Hematopoietic multipotent progenitor cell treated with erythropoietin and hydrocortisone succinate and interleukin-3 and kit ligand, for 4 days (in vitro differentiated cells): ENCODE measurements at regions not wholly inside any gene's neighbourhood (a gene's known extent, or its start where the extent isn't known, plus 50 kb on each side); places are given as distances from the start of the nearest gene placed in this dataset.
"Not testable (repeated sequence)": the region's sequence is repeated elsewhere in the genome, so short reads cannot be mapped to it uniquely, and the experiment has no call there.

Experiments used
- DNase-seq: peaks from one replicate; pipeline ENCODE4 v3.0.0-alpha.2; 2015

GRCh38 chr3:152720951-152721718, 113.8 kb upstream of the P2RY1 start:
- no peak for DNase-seq

- no peak for DNase-seq
Measured at GRCh38 chr3:152724270-152724669, 110.7 kb upstream of the P2RY1 start.

- DNase-seq: no peak
Measured at GRCh38 chr3:152728231-152728980, 106.5 kb upstream of the P2RY1 start.

DNA sequence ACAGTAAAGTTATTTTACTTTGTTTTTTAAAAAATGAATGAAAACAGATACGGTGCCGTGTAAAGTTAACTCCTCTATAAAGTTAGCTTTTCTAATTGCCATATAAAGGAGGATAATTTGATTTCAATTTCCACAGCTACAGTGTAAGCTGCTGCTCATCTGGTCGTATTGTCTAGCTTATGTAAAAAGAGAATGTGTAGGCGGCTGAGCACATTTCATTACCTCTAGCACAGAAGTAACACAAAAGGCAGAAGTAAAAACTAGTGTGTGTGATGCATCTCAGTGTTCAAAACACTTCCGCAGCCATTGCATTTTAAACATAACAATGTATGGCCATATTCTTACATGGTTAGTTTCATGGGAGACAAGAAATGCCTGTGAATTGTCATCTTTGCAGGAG, 105.0 kb upstream of the P2RY1 start:
- DNase-seq: no peak

DNA sequence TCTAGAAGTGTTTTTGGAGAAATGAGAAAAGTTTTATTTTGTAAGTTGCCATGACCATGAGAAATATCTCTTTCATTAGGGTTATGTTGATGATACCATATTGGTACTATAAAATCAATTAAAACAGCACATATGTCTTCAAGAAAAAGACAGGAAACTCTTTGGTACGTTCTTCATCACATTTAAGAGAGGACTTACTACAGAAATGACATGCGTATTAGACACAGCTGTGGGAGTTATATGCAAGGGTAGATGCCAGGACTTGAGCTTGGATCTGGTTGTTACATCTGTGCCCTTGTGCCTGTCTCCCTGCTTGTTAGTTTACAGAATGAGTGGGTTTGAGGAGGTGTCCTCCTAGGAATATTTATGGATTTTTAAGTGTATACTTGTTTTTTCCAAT, 103.4 kb upstream of the P2RY1 start:
- no peak for DNase-seq

DNA sequence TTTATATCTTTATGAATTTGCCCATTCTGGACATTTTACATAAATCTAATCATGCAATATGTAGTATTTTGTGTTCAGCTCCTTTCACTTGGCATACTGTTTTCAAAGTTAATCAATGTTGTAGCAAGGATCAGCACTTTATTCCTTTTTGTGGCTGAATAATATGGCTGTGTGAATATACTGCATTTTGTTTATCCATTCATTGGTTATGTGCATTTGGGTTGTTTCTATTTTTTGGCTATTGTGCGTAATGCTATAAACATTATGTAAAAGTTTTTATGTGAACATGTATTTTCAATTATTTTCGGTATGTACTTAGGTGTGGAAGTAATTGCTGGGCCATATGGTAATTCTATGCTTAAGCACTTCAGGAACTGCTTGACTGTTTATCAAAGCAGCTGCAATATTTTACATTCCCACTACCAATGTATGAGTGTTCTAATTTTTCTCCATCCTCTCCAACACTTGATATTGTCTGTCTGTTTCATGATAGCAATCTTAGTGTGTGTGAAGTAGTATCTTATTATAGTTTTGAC, 101.3 kb upstream of the P2RY1 start:
- DNase-seq: no peak

GRCh38 chr3:152737021-152737908, 97.7 kb upstream of the P2RY1 start:
- DNase-seq: peak; percentile 36

- peak; percentile 63 for DNase-seq
Measured at GRCh38 chr3:152738656-152739055, 96.3 kb upstream of the P2RY1 start.

DNA sequence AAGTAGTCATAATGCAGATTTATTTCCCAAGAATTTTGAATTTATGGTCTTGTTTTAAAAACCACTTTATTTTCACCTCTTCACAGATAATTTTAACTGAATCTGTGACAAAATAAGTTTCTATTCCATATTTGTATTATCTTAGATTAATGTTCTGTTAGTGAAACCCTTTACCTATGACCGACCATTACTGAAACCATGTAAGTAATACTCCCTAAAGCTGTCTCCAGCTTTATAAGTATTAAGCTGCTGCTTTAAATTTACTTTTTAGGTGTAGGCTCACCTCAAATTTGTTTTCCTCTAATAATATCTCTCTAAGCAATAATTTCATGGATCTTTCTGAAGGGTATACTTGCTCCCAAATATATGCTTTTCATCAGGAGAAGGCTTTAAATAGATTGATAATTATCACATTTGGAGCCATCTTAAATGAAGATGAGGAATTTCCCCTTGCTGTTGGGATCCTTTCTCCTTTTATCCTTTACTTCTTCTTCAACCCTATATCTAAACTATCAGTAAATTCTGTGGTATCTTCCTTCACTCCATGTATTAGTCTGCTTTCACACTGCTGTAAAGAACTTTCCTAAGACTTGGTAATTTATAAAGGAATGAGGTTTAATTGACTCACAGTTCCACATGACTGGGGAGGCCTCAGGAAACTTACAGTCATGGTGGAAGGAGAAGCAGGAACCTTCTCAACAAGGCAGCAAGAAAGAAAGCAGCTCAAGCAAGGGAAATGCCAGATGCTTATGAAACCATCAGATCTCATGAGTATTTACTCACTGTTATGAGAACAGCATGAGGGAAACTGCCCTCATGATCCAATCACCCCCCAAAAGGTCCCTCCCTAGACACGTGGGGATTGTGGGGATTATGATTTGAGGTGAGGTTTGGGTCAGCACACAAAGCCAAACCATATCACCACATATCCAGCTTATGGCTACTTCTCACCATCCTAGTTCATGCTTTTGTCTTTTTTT, 92.3 kb upstream of the P2RY1 start:
- no peak for DNase-seq

DNA sequence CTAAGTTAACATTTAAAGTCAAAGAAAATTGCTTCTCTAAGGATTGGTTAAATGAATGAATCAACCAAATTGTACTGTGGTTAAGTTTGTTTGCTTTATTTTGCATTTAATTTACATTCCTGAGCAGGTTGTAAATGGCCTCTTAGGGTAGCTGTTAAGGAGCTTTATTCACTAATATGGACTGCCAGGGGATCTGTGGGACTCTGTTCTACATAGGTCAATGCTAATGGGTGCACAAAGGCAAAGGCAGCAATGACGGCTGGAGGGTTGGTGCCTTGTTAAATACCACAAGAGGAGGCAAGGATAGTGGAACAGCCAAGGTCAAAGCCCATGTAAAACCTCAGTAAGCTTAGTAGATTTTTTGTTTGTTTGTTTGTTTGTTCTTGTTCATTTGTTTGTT, 89.3 kb upstream of the P2RY1 start:
- no peak for DNase-seq

DNA sequence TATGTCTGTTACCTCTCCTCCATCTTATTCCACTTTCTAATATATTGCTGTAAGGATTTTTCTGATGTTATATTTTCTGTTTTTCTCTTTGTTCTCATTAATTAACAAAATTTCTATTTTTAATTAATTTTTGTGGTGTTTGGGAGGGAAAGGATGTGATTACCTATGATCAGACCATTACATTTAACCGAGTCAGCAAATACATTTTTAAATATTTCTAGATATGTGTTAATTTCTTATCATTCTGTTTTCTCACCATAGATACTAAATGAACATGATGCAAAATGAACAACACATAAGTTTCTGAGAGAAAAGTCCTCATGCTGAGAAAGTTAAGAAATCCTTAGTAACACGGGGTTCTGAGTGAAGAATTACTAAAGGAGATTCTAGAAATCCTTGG, 80.6 kb upstream of the P2RY1 start:
- DNase-seq: no peak

DNA sequence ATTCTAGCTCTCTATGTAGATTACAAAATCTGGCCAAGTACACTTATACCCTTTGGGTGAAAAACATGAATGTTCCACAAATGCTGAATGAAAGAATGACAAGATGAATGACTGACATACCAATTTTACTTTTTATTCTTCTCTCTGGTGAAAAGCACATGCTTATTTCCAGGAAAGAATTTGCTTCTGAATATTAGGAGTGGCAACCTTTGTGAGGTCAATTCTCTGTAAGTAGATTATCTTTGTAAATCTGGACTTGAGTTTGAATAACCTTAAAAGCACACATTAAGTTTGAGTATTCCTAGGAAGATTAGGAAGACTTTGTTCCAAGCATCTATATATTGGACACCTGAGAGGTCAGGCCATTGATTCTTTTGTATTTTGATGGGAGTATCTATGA, 78.1 kb upstream of the P2RY1 start:
- no peak for DNase-seq

DNA sequence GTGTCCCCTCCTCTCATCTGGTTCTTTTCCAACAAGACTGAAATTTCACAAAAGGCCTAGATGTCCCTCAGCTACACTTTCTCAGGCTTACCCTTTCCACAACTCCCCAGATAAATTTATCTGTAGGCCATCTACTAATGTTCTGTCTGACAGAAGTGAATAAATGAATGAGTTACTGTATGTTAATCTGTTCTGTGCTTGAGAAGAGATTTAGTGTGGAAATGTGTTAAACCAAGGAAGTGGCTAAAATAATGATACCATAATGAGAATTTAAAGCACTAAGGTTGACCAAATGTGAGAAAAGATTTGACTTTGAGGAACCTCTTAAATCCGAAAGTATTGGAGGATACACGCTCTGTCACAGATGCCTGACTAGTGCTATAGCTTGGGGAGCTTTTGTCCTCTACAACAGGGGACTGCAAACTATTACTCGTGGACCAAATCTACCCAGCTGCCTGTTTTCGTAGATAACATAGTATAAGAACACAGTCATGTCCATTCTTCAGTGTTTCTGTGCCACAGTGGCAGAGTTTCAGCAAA, 74.8 kb upstream of the P2RY1 start:
- DNase-seq: no peak

DNA sequence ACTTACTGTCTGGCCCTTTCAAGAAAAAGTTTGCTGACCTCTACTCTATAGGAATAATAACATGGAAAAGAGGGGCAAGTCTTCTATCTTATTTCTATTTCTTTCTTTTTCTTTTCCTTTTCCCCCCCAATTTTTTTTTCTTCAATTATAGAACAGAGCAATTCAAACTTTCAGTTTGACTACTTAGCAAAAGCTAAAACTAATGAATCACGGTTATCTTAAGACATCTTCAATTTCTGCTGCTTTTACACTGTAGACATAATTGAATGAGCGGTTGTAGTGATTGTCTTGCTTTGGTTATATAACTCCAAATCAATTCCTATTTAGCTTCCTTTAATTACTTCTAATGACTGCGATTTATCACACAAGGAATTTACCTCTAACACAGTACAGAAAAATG, 74.3 kb upstream of the P2RY1 start:
- no peak for DNase-seq

GRCh38 chr3:152768478-152768877, 66.5 kb upstream of the P2RY1 start:
- no peak for DNase-seq

DNA sequence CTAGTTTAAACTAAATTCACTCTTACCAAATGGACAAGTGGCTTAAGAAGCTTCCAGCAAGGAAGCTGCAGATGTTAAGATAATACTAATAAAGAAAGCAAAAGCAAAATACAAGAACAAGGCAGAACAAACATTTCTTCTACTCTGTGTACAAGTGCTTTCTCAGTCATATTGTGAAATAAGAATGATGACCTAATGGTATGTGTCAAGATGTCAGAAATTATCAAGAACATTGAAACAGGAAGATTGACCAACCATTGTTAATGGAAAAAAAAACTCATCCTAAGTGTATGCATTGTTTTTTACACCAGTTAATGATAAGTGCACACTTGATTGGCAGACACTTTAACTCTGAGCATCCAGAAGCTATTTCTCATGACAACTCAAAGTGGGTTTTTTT, 65.4 kb upstream of the P2RY1 start:
- DNase-seq: peak; percentile 49

GRCh38 chr3:152770296-152770695, 64.6 kb upstream of the P2RY1 start:
- DNase-seq: no peak

GRCh38 chr3:152771120-152771519, 63.8 kb upstream of the P2RY1 start:
- no peak for DNase-seq

DNA sequence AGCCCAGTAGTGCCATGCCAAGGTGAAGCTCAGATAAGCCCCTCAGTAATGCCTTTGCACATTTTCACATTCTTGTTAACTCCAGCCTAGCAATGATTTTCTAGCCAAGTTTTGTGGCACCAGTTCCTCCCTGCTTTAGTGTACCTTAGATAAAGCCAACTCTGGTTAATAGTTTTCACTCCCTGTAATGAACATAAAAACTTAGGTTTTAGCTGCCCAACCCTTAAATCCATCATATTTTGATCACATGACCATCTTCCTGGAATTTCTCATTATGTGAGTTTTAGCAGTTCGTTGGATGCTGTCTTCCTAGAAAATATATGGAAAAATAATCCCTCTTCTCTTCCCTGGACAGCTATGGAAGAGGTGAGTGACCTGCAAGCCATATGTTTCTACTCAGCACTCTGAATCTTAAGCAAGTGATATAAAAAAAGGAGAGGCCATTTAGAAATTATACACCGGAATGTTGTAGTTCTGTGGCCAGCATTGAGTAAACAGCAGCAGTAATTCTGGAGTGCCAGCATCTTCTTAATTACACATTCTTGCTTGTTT, 62.2 kb upstream of the P2RY1 start:
- no peak for DNase-seq

DNA sequence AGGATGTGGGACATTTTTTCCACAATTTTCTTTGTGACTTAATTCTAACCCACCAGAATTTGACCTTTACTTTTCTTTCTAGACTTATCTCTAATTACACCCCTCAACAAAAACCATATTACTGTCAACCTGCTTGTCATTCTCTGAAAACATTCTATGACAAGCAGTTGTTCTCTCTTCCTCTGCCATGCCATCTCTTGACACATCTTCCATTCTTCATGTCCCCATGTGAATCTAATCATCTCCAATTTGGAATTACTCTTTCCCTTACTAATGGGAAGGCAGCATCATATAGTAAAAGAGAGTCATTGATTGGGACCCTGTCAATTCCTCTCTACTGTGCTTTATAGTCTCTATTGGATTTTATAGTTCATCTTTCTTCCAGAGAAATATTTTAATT, 61.3 kb upstream of the P2RY1 start:
- DNase-seq: no peak

DNA sequence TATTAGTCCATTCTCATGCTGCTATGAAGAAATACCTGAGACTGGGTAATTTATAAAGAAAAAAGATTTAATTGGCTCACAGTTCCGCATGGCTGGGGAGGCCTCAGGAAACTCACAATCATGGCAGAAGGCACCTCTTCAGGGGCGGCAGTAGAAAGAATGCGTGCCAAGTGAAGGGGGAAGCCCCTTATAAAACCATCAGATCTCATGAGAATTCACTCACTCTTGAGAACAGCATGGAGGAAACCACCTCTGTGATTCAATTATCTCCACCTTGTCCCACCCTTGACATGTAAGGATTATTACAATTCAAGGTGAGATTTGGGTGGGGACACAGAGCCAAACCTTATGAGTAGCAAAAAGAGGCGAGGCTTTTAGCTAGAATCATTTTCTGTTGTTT, 60.7 kb upstream of the P2RY1 start:
- DNase-seq: not testable (repeated sequence)
